GM12801 (cell line): ENCODE measurements at regions not wholly inside any gene's neighbourhood (a gene's known extent, or its start where the extent isn't known, plus 50 kb on each side); places are given as distances from the start of the nearest gene placed in this dataset.

ENCODE experiments used
- TF ChIP-seq, protein P1 (sequence below): IDR thresholded peaks from one replicate; pipeline ENCODE4 v1.5.1; 2011; ENCODE audit warnings: control low read depth; ENCODE audit not compliant: insufficient read length; ENCODE audit errors: extremely low read depth

DNA sequence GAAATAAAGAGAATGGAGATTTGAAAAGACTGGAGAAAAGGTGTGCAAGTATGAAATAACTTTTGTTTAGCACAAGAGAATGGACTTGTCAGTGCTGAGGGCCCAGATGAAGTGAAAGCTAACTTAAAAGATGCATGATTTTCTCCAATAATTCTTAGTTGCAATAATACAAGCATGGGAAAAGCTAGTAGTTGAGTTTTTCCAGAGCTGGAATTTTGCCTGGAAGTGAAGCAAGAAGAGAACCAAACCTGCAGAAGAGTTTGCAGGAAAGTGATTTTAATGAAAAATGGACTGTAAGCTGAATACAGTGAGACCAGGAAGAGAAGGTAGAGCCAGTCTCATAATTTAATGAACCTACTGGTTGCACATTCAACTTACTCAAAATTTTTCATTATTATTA is 69.3 kb upstream of the FSCB start:
- TF ChIP-seq, protein P1, sequence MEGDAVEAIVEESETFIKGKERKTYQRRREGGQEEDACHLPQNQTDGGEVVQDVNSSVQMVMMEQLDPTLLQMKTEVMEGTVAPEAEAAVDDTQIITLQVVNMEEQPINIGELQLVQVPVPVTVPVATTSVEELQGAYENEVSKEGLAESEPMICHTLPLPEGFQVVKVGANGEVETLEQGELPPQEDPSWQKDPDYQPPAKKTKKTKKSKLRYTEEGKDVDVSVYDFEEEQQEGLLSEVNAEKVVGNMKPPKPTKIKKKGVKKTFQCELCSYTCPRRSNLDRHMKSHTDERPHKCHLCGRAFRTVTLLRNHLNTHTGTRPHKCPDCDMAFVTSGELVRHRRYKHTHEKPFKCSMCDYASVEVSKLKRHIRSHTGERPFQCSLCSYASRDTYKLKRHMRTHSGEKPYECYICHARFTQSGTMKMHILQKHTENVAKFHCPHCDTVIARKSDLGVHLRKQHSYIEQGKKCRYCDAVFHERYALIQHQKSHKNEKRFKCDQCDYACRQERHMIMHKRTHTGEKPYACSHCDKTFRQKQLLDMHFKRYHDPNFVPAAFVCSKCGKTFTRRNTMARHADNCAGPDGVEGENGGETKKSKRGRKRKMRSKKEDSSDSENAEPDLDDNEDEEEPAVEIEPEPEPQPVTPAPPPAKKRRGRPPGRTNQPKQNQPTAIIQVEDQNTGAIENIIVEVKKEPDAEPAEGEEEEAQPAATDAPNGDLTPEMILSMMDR = no peak

DNA sequence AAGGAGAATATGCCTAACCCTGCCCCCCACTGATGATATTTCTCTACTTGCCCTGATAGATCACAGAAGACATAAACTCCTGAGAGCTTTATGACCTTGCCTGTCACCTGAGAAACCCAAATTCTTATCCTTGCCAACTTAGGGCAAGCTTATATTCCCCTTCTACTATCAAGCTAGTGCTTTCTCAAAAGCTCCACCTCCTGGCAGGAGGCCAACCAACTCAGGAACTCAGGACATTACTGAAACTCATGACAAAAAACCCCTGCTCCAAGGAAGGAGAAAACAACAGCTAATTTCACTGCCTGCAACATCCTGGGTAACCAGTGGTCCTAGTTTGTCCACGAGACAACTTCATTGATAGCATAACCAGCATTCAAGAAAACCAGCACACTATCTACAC is 60.9 kb upstream of the FSCB start:
- TF ChIP-seq, protein P1 = no peak

DNA sequence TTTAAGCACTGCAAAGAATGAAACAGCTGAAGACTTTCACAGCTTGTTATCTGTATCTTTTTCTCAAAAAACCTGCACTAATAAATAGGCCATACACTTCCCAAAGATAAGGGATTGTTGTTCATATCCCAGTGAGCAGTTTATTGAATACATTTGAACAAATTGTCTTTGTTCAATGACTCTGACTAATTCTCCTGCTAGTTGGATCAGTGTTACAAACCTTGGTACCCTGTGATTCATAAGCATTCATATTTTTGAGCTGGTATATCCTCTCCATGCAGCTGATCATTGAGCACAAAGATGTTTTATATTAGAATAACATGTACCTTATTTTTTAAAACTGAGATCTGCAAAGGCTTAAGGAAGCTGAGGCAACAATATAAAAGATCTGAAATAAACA is 58.9 kb upstream of the FSCB start:
- TF ChIP-seq, protein P1 = no peak

DNA sequence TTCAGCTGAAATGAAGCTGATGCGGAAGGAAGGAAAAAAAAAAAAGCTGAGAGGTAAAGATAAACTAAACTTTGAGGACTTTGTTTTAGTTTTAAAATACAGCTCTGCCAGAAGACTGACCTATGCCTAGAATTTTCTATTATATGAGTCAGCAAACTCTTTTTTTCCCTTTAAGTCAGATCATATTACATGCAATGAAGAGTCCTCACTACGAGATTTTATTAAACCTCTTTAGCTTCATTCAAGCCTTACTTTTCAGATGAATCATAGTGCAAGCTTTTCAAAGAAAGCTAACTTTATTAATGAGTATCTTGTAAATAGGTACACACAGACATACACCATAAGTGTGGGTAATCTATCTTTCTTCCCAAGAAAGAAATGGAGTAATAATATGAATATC is 57.8 kb upstream of the FSCB start:
- TF ChIP-seq, protein P1 = no peak
